ENCODE measurements at regions not wholly inside any gene's neighbourhood (a gene's known extent, or its start where the extent isn't known, plus 50 kb on each side); places are given as distances from the start of the nearest gene placed in this dataset.

- intact Hi-C loops (cut with DNase I) = no loop called here
- no peak for DNase-seq (ENCODE audit: low spot score)
- ATAC-seq = no peak
Observed at GRCh38 chr16:80040814-80041213, 440.3 kb upstream of the MAF start.

GRCh38 chr16:80040413-80040812 lies 439.9 kb upstream of the MAF start:
- DNase-seq (ENCODE audit: low spot score) = no peak
- ATAC-seq = no peak
- intact Hi-C loops (cut with DNase I) = no loop called here

DNA sequence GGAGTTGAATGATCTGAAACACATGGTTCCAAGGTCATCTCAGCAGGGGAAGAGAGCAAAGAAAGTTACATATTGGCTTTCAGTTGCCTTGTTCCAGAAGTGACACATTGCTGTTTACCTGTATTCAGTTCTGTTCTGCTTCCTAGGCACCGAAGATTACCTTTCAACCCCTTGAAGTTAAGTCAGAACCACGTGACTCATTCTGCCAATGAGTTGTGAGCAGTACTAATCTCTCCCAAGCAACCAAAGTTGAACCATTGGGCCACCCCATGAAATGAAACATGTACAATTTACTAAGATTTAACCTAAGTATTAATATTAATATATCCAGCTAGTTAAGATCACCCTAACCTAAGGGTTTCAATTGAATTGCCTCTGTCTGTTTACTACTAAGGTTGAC lies 439.2 kb upstream of the MAF start:
- no peak for ATAC-seq
- intact Hi-C loops (cut with DNase I) = no loop called here
- no peak for DNase-seq (ENCODE audit: low spot score)

DNA sequence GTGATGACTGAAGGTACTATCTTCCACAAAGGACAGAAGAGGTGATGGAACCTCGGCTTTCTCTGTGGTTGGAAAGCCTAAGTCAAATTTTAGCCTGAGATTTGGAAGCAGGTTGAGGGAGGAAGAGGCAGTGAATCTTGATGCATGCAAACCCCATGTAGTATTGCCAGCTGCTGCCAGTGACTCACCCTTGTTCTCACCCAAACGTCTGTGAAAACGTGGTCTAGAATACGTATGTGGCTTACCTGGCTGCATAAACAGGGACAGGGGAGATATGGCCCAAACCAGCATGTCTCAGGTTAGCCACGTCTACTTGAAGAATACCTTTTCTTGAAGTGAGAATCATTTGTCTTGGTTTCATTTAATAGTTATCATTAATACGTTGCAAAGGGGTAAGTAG lies 438.0 kb upstream of the MAF start:
- ATAC-seq (no peak), DNase-seq (ENCODE audit: low spot score) (no peak)
- intact Hi-C loops (cut with DNase I) = no loop called here

DNA sequence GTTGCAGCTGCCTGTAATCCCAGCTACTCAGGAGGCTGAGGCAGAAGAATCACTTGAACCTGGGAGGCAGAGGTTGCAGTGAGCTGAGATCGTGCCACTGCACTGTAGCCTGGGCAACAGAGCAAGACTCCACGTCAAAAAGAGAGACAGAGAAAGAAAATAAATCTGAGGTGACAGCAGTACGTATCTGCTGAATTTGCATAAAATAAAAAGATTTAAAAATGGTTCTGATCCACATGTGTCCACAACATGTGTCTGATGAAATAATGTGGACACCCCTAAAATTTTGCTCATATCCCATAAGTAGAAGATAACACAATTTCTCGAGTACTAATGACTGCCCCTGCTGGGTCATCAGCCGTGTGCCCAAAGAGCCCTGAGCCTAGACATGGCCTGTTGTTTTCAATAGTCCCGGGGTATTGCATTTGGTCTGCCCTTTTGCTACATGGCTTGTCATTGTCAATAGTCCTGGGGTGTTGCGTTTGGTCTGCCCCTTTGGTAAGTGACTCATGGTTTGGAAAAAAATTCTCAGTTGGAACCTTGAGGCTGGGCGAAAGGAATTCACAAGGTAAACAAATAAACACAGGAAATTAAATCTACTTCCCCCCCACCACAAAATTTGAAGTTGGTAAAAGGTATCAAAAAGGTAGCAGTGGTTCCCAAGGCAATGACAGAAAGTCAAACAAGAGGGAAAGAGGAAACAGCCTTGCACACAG lies 434.6 kb upstream of the MAF start:
- DNase-seq (ENCODE audit: low spot score) (no peak), ATAC-seq (no peak)
- intact Hi-C loops (cut with DNase I) = no loop called here

GRCh38 chr16:80034469-80034826 lies 433.9 kb upstream of the MAF start:
- no peak for ATAC-seq
- intact Hi-C loops (cut with DNase I) = no loop called here
- DNase-seq (ENCODE audit: low spot score) = no peak

- DNase-seq (ENCODE audit: low spot score) (no peak), ATAC-seq (no peak)
- intact Hi-C loops (cut with DNase I) = no loop called here
Observed at GRCh38 chr16:80033783-80034468, 433.4 kb upstream of the MAF start.

GRCh38 chr16:80029761-80030481 lies 429.4 kb upstream of the MAF start:
- no peak for DNase-seq (ENCODE audit: low spot score)
- intact Hi-C loops (cut with DNase I) = no loop called here
- ATAC-seq = no peak

DNA sequence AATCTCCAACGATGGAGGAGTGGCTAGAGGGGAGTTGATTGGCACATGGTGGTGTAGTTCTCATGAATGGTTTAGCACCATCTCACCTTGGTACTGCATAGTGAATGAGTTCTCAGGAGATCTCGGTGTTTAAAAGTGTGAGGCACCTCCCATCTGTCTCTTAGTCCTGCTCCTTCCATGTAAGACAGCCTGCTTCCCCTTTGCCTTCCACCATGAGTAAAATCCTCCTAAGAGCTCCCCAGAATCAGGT lies 428.8 kb upstream of the MAF start:
- no peak for DNase-seq (ENCODE audit: low spot score)
- no peak for ATAC-seq
- intact Hi-C loops (cut with DNase I) = no loop called here

- intact Hi-C loops (cut with DNase I) = no loop called here
- DNase-seq (ENCODE audit: low spot score) (no peak), ATAC-seq (no peak)
Observed at GRCh38 chr16:80028581-80029380, 428.2 kb upstream of the MAF start.

DNA sequence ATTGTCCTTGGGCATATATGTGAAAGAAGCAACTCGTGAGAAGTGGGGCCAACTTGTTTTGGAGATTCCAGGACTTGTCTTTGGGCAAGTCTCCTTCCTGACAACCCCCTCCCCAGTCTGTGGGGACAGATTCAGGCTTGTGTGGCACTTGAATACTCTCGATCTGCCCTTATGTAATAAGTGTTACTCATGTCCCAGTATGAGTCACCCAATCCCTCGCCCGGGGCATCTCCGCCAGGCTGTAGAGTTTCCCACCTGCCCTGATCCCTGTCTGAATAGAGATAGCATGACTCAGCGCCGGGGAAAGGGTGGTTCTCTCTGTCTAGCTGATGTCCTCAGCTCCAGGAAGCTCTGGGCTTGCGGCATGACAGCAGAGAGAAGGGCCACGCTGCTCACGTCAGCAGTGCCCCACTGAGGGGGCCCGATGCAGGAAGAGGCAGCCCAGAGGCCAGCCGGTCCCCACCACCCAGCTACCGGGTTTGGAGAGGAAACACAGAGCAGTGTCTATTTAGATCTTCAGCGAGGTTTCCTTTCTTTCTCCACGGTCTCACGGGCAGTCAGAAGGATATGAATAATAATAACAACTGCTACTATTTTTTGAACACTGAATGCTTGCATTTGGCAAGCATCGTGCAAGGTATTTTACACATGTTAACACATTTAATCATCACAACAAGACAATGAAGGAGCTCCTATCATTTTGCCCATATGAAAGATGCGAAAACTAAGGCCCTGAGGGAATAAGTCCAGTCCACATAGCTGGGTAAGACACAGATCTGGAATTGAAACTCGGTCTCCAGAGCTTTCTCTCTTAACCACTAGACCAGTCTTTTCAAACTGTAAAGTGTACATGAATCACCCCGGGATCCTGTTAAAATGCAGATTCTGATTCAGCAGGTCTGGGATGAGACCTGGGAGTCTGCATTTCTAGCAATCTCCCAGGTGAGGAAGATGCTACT lies 426.7 kb upstream of the MAF start:
- peak; percentile 13 for ATAC-seq
- DNase-seq (ENCODE audit: low spot score) = peak; percentile 59
- intact Hi-C loops (cut with DNase I) = no loop called here

GRCh38 chr16:80025236-80025635 lies 424.7 kb upstream of the MAF start:
- DNase-seq (ENCODE audit: low spot score) (no peak), ATAC-seq (no peak)
- intact Hi-C loops (cut with DNase I) = no loop called here

DNA sequence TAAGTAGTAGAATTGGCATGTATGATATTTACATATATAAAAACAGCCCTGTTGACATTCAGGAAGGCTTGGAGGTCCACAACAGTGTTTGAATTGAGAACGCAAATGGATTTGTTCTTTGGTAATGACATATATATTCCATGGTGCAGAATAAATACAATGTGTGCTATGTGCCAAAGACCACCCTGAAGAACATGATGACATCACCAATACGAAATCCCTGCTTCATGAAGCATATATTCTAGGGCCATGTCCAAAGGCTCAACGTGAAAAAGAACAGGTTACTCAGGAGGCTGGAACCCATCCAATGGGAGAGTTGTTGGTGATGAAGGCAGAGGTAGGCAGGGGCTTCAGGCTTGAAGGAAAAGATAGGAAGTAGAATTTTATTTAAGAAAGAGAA lies 423.9 kb upstream of the MAF start:
- ATAC-seq = no peak
- no peak for DNase-seq (ENCODE audit: low spot score)
- intact Hi-C loops (cut with DNase I) = no loop called here

GRCh38 chr16:80023865-80024264 lies 423.3 kb upstream of the MAF start:
- intact Hi-C loops (cut with DNase I) = no loop called here
- no peak for DNase-seq (ENCODE audit: low spot score)
- ATAC-seq = no peak

- DNase-seq (ENCODE audit: low spot score) = no peak
- intact Hi-C loops (cut with DNase I) = no loop called here
- ATAC-seq = no peak
Observed at GRCh38 chr16:80019395-80019794, 418.9 kb upstream of the MAF start.

DNA sequence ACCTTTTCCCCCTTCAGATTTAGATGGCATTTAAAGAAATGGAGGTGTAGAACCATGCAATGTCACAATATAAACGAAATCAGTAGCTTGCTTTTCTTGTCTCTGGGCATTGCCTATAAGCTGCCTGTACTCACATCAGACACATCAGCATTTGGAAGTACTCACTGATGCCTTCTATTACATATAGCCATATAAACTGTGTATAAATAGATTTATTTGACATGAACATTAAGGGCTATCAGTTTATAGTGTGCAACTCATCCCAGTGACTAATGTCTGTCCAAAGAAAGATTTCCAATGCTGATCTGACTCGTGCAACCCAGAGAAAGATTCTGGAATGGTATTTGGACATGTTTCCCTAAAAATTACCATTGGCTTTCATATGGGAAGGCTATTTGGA lies 417.9 kb upstream of the MAF start:
- DNase-seq (ENCODE audit: low spot score) = no peak
- intact Hi-C loops (cut with DNase I) = no loop called here

GRCh38 chr16:80016731-80017326 lies 416.3 kb upstream of the MAF start:
- ATAC-seq = no peak
- intact Hi-C loops (cut with DNase I) = no loop called here
- DNase-seq (ENCODE audit: low spot score) = no peak

More for the DNA sequence above, 417.9 kb upstream of the MAF start:
- no peak for ATAC-seq

- intact Hi-C loops (cut with DNase I) = no loop called here
- ATAC-seq (no peak), DNase-seq (ENCODE audit: low spot score) (no peak)
Observed at GRCh38 chr16:80015566-80015965, 415.0 kb upstream of the MAF start.
